ENCODE measurements at regions not wholly inside any gene's neighbourhood (a gene's known extent, or its start where the extent isn't known, plus 50 kb on each side); places are given as distances from the start of the nearest gene placed in this dataset.

DNA sequence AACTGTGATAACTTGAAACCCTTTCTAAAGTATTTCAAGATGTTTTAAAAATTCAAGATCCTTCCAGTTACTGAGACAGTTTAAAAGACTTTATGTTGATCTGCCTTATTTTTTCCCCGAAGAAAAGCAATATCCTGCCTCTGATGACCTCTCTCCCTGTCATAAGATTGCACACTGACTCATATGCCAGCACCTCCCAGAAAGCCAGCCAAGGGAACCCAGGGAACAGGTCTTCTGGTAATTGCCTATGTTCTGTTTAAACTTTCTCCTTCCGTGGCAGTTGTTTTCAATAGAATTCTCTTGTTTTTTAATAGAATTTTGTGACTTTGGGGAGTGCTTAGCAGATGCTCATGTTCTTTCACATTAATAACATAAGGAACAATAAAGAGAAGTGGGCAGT lies 300.2 kb upstream of the PRKD1 start:
- no peaks in the 10 kb centered on the region for H3K27me3 ChIP-seq
- H3K4me3 ChIP-seq, result no peak overlapping the region
- peak overlapping the region in 1 of 2 donors; percentile 47 for H3K27ac ChIP-seq
- H3K9me3 ChIP-seq, result no peaks in the 10 kb centered on the region
- no peaks in the 10 kb centered on the region for H3K36me3 ChIP-seq
- peaks cover 0 to 10% of the 10 kb centered on the region in 2 donors for H3K4me1 ChIP-seq
- TF ChIP-seq, protein P1, sequence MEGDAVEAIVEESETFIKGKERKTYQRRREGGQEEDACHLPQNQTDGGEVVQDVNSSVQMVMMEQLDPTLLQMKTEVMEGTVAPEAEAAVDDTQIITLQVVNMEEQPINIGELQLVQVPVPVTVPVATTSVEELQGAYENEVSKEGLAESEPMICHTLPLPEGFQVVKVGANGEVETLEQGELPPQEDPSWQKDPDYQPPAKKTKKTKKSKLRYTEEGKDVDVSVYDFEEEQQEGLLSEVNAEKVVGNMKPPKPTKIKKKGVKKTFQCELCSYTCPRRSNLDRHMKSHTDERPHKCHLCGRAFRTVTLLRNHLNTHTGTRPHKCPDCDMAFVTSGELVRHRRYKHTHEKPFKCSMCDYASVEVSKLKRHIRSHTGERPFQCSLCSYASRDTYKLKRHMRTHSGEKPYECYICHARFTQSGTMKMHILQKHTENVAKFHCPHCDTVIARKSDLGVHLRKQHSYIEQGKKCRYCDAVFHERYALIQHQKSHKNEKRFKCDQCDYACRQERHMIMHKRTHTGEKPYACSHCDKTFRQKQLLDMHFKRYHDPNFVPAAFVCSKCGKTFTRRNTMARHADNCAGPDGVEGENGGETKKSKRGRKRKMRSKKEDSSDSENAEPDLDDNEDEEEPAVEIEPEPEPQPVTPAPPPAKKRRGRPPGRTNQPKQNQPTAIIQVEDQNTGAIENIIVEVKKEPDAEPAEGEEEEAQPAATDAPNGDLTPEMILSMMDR (IDR thresholded peaks at IDR 0.05), result no peak
- no peak for DNase-seq (ENCODE audit: low spot score)

DNA sequence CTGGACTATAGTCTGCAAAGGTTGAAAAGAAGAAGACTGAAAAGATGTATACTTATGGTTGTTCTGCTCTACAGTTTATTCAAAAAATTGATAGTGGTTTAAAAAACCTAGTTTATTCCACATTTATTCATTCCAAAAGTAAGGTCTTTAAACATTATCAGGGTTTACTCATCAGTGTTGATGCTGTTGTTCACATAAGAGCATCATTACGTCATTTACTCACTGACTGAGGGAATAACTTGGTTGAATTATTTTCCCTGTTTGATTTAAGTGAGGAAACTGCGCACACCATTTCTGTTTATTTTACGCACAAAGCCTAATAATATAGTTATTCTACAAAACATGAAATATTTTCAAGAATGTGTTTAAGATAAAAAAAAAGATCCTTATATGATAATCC lies 303.1 kb upstream of the PRKD1 start:
- TF ChIP-seq, protein P1 (IDR thresholded peaks at IDR 0.05), result no peak

DNA sequence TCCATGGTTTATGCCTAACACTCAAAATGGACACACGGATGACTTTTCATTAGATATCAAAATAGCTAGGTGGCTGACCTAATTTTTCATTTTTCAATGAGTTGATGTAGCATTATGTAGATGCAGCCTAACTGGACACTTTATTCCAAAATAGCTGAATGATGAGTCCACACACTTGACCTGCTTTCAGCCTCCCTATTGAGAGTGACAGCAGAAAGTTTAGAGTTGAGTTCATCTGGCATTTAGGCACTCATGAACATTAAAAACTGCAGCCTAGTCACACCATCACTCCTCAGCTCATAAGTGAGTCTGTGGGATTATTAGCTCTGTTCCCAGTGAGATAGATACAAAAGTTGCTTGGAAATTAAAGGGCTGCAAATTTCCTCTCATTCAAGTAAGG lies 307.3 kb upstream of the PRKD1 start:
- TF ChIP-seq, protein P1 (IDR thresholded peaks at IDR 0.05), result no peak
- DNase-seq (ENCODE audit: low spot score), result no peak
- Histone ChIP-seq H3K9me3 (no peaks in the 10 kb centered on the region), H3K4me3 (no peak overlapping the region), H3K4me1 (no peaks in the 10 kb centered on the region), H3K36me3 (no peaks in the 10 kb centered on the region), H3K27ac (no peak overlapping the region), H3K27me3 (no peaks in the 10 kb centered on the region)

More for the DNA sequence above, 303.1 kb upstream of the PRKD1 start:
- Histone ChIP-seq H3K9me3 (no peaks in the 10 kb centered on the region), H3K27ac (no peak overlapping the region), H3K4me3 (no peak overlapping the region), H3K36me3 (no peaks in the 10 kb centered on the region), H3K4me1 (no peaks in the 10 kb centered on the region), H3K27me3 (no peaks in the 10 kb centered on the region)
- no peak for DNase-seq (ENCODE audit: low spot score)

DNA sequence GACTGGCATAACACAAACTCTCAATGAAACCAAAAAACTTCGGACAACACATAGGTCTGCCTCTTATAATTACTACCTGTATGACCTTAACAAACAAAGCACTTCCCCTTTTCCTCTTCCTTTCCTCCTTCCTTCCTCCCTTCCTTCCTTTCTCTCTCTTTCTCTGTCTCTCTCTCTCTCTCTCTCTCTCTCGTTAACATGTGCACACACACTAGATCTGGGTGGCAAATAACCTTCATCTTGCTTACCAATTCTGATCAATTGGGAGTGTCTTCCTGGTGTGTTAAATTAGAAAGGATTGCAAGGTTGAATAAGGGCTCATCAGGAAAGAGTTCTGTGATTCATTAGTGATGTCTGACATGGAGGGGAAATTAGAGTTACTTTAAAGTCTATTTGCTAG lies 307.8 kb upstream of the PRKD1 start:
- Histone ChIP-seq H3K9me3 (no peaks in the 10 kb centered on the region), H3K4me1 (no peaks in the 10 kb centered on the region), H3K4me3 (no peak overlapping the region), H3K27me3 (no peaks in the 10 kb centered on the region), H3K27ac (no peak overlapping the region), H3K36me3 (no peaks in the 10 kb centered on the region)
- TF ChIP-seq, protein P1 (IDR thresholded peaks at IDR 0.05), result no peak
- DNase-seq (ENCODE audit: low spot score), result no peak

DNA sequence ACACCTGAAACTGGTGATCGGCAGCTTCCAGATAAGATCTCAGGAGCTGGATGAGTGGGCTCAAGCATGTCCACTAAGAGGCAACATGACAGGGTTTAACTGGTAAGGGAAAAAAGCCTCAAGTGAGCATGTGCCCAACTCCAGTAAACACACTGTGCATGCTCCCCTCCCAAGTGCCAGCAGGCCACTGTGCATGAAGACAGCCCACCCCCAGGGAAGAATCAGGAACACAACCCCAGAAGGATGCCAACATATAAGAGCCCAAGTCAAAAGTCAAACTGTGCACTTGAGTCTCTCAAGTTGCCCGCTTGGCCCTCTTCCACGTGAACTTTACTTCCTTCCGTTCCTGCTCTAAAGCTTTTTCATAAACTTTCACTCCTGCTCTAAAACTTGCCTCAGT lies 311.3 kb upstream of the PRKD1 start:
- H3K9me3 ChIP-seq, result no peaks in the 10 kb centered on the region
- no peaks in the 10 kb centered on the region for H3K36me3 ChIP-seq
- H3K4me3 ChIP-seq, result no peak overlapping the region
- no peak overlapping the region for H3K27ac ChIP-seq
- H3K4me1 ChIP-seq, result no peaks in the 10 kb centered on the region
- no peaks in the 10 kb centered on the region for H3K27me3 ChIP-seq
- TF ChIP-seq, protein P1 (IDR thresholded peaks at IDR 0.05), result no peak
- DNase-seq (ENCODE audit: low spot score), result no peak

DNA sequence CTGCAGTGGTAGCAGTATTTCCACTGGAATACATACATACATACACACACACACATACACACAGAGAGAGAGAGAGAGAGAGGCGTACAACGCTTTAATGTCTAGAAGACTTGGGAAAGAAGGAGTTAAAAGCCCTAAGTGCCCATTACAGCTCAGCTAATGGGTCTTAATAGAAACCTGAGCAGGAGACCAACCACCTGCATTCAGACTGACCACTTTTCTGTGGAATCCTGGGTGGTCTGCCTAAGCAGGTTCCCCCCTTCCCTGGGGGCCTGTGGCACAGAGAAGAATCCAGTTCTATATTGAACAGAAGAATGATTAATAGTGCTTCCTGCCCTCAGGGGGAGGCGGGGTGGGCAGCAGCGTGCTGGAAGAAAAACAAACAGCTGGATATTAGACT lies 312.4 kb upstream of the PRKD1 start:
- H3K36me3 ChIP-seq, result no peaks in the 10 kb centered on the region
- no peaks in the 10 kb centered on the region for H3K27me3 ChIP-seq
- TF ChIP-seq, protein P1 (IDR thresholded peaks at IDR 0.05), result no peak
- no peak overlapping the region for H3K27ac ChIP-seq
- H3K9me3 ChIP-seq, result no peaks in the 10 kb centered on the region
- H3K4me1 ChIP-seq, result no peaks in the 10 kb centered on the region
- no peak for DNase-seq (ENCODE audit: low spot score)
- H3K4me3 ChIP-seq, result no peak overlapping the region

Measured in right atrium auricular region (tissue), 2 donors.